ENCODE measurements at regions not wholly inside any gene's neighbourhood (a gene's known extent, or its start where the extent isn't known, plus 50 kb on each side); places are given as distances from the start of the nearest gene placed in this dataset.

DNA sequence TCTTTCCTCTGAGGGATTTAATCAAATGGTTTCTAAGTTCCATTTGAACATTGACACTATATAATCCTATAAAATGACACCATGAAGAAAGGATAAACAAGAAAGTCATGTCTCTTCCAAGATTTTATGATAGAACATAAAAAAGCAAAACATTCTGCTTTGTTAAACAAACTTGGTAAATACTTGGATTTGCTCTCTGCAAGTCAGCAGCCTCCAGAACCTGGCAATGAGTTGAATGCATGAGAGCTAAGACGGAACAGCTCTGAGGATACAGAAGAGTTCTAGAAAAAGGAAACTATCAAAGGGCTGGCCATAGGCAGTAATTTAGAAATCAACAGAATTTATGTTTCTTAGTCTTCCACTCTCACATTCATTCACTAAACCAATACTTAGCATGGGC is 656.0 kb upstream of the ID4 start:
- Histone ChIP-seq H3K36me3 (replicated peaks in 1 of 2; ENCODE audit: control insufficient read depth in 1 of 2, insufficient read depth in 2 of 2, low read length in 2 of 2) (no peaks in the 10 kb centered on the region), H2AFZ (ENCODE audit: insufficient read depth, low read depth, low read length, poor library complexity, severe bottlenecking) (no peak overlapping the region), H3K4me1 (ENCODE audit: control insufficient read depth in 1 of 2, insufficient read depth in 2 of 2, low read length in 2 of 2) (no peaks in the 10 kb centered on the region), H3K27ac (ENCODE audit: low read depth in 1 of 2, low read length in 2 of 2) (no peak overlapping the region), H3K27me3 (ENCODE audit: control insufficient read depth in 2 of 2, insufficient read depth in 2 of 2, low read length in 2 of 2) (no peaks in the 10 kb centered on the region), H3K4me3 (replicated peaks in 1 of 3; ENCODE audit: low read depth in 2 of 3, low read length in 3 of 3) (no peak overlapping the region), H3K9ac (ENCODE audit: insufficient read depth, low read length, poor library complexity, severe bottlenecking) (no peak overlapping the region), H3K9me3 (replicated peaks in 1 of 2; ENCODE audit: control insufficient read depth in 1 of 2, insufficient read depth in 1 of 2, low read length in 2 of 2) (peaks cover 5 to 9% of the 10 kb centered on the region in 2 donors), H3K79me2 (ENCODE audit: insufficient read depth, low read length) (no peaks in the 10 kb centered on the region), H3K4me2 (replicated peaks; ENCODE audit: extremely low read depth, low read length, poor library complexity, severe bottlenecking) (no peak overlapping the region), H4K20me1 (ENCODE audit: insufficient read depth, low read length) (no peaks in the 10 kb centered on the region)
- intact Hi-C loops (cut with micrococcal nuclease) = no loop called here
- DNase-seq = no peak
- no CpG with 5 or more reads among the region's 1 CpG for WGBS (ENCODE audit: insufficient coverage)
- peaks cover 6 to 21% (median 11%) of the 10 kb centered on the region in 7 donors for H3K9me3 Mint-ChIP-seq
- no peaks in the 10 kb centered on the region for H3K4me1 Mint-ChIP-seq
- H3K36me3 Mint-ChIP-seq = no peaks in the 10 kb centered on the region
- H3K4me3 Mint-ChIP-seq = no peak overlapping the region
- H3K27me3 Mint-ChIP-seq (ENCODE audit: low read depth in 3 of 3) = peaks cover 0 to 3% (median 1%) of the 10 kb centered on the region in 3 donors
- H3K27ac Mint-ChIP-seq = no peak overlapping the region
- TF ChIP-seq, protein P1, sequence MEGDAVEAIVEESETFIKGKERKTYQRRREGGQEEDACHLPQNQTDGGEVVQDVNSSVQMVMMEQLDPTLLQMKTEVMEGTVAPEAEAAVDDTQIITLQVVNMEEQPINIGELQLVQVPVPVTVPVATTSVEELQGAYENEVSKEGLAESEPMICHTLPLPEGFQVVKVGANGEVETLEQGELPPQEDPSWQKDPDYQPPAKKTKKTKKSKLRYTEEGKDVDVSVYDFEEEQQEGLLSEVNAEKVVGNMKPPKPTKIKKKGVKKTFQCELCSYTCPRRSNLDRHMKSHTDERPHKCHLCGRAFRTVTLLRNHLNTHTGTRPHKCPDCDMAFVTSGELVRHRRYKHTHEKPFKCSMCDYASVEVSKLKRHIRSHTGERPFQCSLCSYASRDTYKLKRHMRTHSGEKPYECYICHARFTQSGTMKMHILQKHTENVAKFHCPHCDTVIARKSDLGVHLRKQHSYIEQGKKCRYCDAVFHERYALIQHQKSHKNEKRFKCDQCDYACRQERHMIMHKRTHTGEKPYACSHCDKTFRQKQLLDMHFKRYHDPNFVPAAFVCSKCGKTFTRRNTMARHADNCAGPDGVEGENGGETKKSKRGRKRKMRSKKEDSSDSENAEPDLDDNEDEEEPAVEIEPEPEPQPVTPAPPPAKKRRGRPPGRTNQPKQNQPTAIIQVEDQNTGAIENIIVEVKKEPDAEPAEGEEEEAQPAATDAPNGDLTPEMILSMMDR (IDR thresholded peaks at IDR 0.05) = no peak

GRCh38 chr6:19193624-19194023 is 643.5 kb upstream of the ID4 start:
- DNase-seq = no peak
- no peaks in the 10 kb centered on the region for H3K4me1 ChIP-seq (ENCODE audit: control insufficient read depth in 1 of 2, insufficient read depth in 2 of 2, low read length in 2 of 2)
- no CpG with 5 or more reads among the region's 2 CpGs for WGBS (ENCODE audit: insufficient coverage)
- H3K36me3 Mint-ChIP-seq = no peaks in the 10 kb centered on the region
- H3K9me3 ChIP-seq (replicated peaks in 1 of 2; ENCODE audit: control insufficient read depth in 1 of 2, insufficient read depth in 1 of 2, low read length in 2 of 2) = peaks cover 0 to 3% of the 10 kb centered on the region in 2 donors
- H2AFZ ChIP-seq (ENCODE audit: insufficient read depth, low read depth, low read length, poor library complexity, severe bottlenecking) = no peak overlapping the region
- H3K4me3 ChIP-seq (replicated peaks in 1 of 3; ENCODE audit: low read depth in 2 of 3, low read length in 3 of 3) = no peak overlapping the region
- H3K9ac ChIP-seq (ENCODE audit: insufficient read depth, low read length, poor library complexity, severe bottlenecking) = no peak overlapping the region
- TF ChIP-seq, protein P1 (IDR thresholded peaks at IDR 0.05) = no peak
- H3K4me2 ChIP-seq (replicated peaks; ENCODE audit: extremely low read depth, low read length, poor library complexity, severe bottlenecking) = no peak overlapping the region
- H3K27ac Mint-ChIP-seq = no peak overlapping the region
- no peaks in the 10 kb centered on the region for H3K36me3 ChIP-seq (replicated peaks in 1 of 2; ENCODE audit: control insufficient read depth in 1 of 2, insufficient read depth in 2 of 2, low read length in 2 of 2)
- H3K79me2 ChIP-seq (ENCODE audit: insufficient read depth, low read length) = no peaks in the 10 kb centered on the region
- H4K20me1 ChIP-seq (ENCODE audit: insufficient read depth, low read length) = no peaks in the 10 kb centered on the region
- no peak overlapping the region for H3K4me3 Mint-ChIP-seq
- no peaks in the 10 kb centered on the region for H3K27me3 Mint-ChIP-seq (ENCODE audit: low read depth in 3 of 3)
- intact Hi-C loops (cut with micrococcal nuclease) = no loop called here
- no peaks in the 10 kb centered on the region for H3K4me1 Mint-ChIP-seq
- H3K27ac ChIP-seq (ENCODE audit: low read depth in 1 of 2, low read length in 2 of 2) = no peak overlapping the region
- peaks cover 0 to 5% (median 2%) of the 10 kb centered on the region in 7 donors for H3K9me3 Mint-ChIP-seq
- no peaks in the 10 kb centered on the region for H3K27me3 ChIP-seq (ENCODE audit: control insufficient read depth in 2 of 2, insufficient read depth in 2 of 2, low read length in 2 of 2)

Measured in CD14-positive monocyte (primary cell).